Lower lobe of right lung (tissue), 2 donors: ENCODE measurements at regions not wholly inside any gene's neighbourhood (a gene's known extent, or its start where the extent isn't known, plus 50 kb on each side); places are given as distances from the start of the nearest gene placed in this dataset.

Experiments
- ATAC-seq, 2 donors: fragments of 200-7000 bp; cut with Tn5 transposase; one replicate each; pipeline ENCODE4 v1.9.1; 2020 to 2022; ENCODE audit warnings: mild to moderate bottlenecking in 2 of 2, moderate library complexity in 2 of 2
- DNase-seq: peaks from one replicate; pipeline ENCODE4 v3.0.0-alpha.2; 2020
- H3K27ac ChIP-seq: fragments of 200-600 bp; one replicate; pipeline ENCODE4 v1.8.0; 2022
- H3K27me3 ChIP-seq: fragments of 200-600 bp; one replicate; pipeline ENCODE4 v1.8.0; 2022; ENCODE audit warnings: low read depth
- H3K36me3 ChIP-seq: fragments of 200-600 bp; one replicate; pipeline ENCODE4 v1.8.0; 2022; ENCODE audit warnings: mild to moderate bottlenecking
- H3K4me1 ChIP-seq: fragments of 200-600 bp; one replicate; pipeline ENCODE4 v1.8.0; 2022
- H3K4me3 ChIP-seq: fragments of 200-600 bp; one replicate; pipeline ENCODE4 v1.8.0; 2022; ENCODE audit warnings: mild to moderate bottlenecking
- H3K9me3 ChIP-seq: fragments of 200-600 bp; one replicate; pipeline ENCODE4 v1.8.0; 2022
- intact Hi-C: fragments of 100-400 bp; cut with DNase I; formaldehyde crosslinking; loops from one replicate; pipeline ENCODE4 v1.11.0; 2022
- TF ChIP-seq, protein P1 (sequence below): fragments of 200-600 bp; IDR thresholded peaks from one replicate; pipeline ENCODE4 v1.8.0; 2022; ENCODE audit warnings: antibody characterized with exemption, mild to moderate bottlenecking
- donor health status: DM: no; HTN: yes; CAD: no; lungs with severe emphysema.

GRCh38 chr15:93485438-93486327, 396.7 kb upstream of the RGMA start:
- Histone ChIP-seq H3K4me1 (no peaks in the 10 kb centered on the region), H3K36me3 (no peaks in the 10 kb centered on the region), H3K27me3 (no peaks in the 10 kb centered on the region), H3K9me3 (no peaks in the 10 kb centered on the region), H3K4me3 (no peak overlapping the region), H3K27ac (no peak overlapping the region)
- ATAC-seq, result no peak
- DNase-seq, result no peak
- TF ChIP-seq, protein P1, sequence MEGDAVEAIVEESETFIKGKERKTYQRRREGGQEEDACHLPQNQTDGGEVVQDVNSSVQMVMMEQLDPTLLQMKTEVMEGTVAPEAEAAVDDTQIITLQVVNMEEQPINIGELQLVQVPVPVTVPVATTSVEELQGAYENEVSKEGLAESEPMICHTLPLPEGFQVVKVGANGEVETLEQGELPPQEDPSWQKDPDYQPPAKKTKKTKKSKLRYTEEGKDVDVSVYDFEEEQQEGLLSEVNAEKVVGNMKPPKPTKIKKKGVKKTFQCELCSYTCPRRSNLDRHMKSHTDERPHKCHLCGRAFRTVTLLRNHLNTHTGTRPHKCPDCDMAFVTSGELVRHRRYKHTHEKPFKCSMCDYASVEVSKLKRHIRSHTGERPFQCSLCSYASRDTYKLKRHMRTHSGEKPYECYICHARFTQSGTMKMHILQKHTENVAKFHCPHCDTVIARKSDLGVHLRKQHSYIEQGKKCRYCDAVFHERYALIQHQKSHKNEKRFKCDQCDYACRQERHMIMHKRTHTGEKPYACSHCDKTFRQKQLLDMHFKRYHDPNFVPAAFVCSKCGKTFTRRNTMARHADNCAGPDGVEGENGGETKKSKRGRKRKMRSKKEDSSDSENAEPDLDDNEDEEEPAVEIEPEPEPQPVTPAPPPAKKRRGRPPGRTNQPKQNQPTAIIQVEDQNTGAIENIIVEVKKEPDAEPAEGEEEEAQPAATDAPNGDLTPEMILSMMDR, result no peak
- intact Hi-C loops, result no loop called here

GRCh38 chr15:93483923-93484322, 394.9 kb upstream of the RGMA start:
- no peak overlapping the region for H3K4me3 ChIP-seq
- no peaks in the 10 kb centered on the region for H3K4me1 ChIP-seq
- TF ChIP-seq, protein P1, result no peak
- H3K27me3 ChIP-seq, result no peaks in the 10 kb centered on the region
- no peaks in the 10 kb centered on the region for H3K9me3 ChIP-seq
- ATAC-seq (no peak), DNase-seq (no peak)
- no peak overlapping the region for H3K27ac ChIP-seq
- intact Hi-C loops, result no loop called here
- no peaks in the 10 kb centered on the region for H3K36me3 ChIP-seq

DNA sequence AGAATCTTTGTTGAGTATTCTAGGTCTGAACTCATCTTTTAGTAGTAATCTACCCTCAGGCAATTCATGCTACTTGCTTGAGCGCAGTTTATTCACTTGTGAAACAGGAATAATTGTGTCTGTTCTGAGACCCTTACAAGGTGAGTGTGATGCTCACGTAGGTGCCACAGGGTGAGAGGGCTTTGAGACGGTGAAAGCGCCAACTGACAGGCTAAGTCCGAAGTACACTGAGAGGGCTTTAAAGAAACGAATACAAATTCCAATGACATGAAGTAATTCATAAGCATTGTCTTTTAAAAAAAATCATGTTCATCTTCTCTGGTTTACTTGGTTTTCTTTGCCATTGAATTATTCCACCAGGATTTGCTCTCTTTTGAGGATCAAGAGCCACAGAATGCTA, 393.7 kb upstream of the RGMA start:
- Histone ChIP-seq H3K9me3 (no peaks in the 10 kb centered on the region), H3K27ac (no peak overlapping the region), H3K4me3 (no peak overlapping the region), H3K36me3 (no peaks in the 10 kb centered on the region), H3K27me3 (no peaks in the 10 kb centered on the region), H3K4me1 (no peaks in the 10 kb centered on the region)
- DNase-seq (no peak), ATAC-seq (no peak)
- intact Hi-C loops, result no loop called here
- TF ChIP-seq, protein P1, result no peak

DNA sequence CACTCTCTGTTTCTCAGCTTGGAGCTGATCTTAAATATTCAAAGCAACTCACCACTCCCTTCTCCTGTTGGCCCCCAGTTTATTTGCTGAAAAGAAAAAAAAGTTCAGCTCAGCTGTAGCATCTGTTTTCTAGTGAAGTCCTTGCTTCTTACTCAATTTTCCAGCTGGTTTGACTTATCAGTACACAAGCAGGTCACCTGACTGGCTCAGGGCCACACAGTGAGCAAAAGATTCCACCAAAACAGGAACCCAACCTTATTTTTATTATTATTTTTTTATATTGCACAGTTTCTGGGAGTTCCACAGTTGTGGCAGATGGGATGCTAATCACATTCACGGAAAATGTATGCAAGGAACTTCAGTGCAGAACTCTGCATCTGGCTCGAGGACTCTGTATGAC, 390.7 kb upstream of the RGMA start:
- no peaks in the 10 kb centered on the region for H3K4me1 ChIP-seq
- H3K27ac ChIP-seq, result no peak overlapping the region
- ATAC-seq, result no peak
- no peaks in the 10 kb centered on the region for H3K9me3 ChIP-seq
- TF ChIP-seq, protein P1, result no peak
- DNase-seq, result no peak
- intact Hi-C loops, result no loop called here
- peaks cover under 1% of the 10 kb centered on the region for H3K27me3 ChIP-seq
- no peak overlapping the region for H3K4me3 ChIP-seq
- no peaks in the 10 kb centered on the region for H3K36me3 ChIP-seq

- Histone ChIP-seq H3K36me3 (no peaks in the 10 kb centered on the region), H3K9me3 (no peaks in the 10 kb centered on the region), H3K4me1 (no peaks in the 10 kb centered on the region), H3K27ac (no peak overlapping the region), H3K27me3 (peaks cover 3% of the 10 kb centered on the region), H3K4me3 (no peak overlapping the region)
- ATAC-seq, result no peak
- TF ChIP-seq, protein P1, result no peak
- intact Hi-C loops, result no loop called here
- no peak for DNase-seq
These were observed 389.9 kb upstream of the RGMA start for GRCh38 chr15:93478947-93479346.
